Neural progenitor cell (in vitro differentiated cells): ENCODE measurements at regions not wholly inside any gene's neighbourhood (a gene's known extent, or its start where the extent isn't known, plus 50 kb on each side); places are given as distances from the start of the nearest gene placed in this dataset.

ENCODE experiments used
- DNase-seq: peaks from one replicate; pipeline ENCODE4 v3.0.0-alpha.2; 2016; ENCODE audit warnings: low spot score
- H2AFZ ChIP-seq: fragments of 200-600 bp; sonication (generic); replicated peaks from 2 replicates; pipeline ENCODE4 v1.6.1; 2016; ENCODE audit warnings: antibody characterized with exemption
- H3F3A ChIP-seq: fragments of 200-600 bp; sonication (generic); 2 replicates; pipeline ENCODE4 v1.6.1; 2016; ENCODE audit warnings: antibody characterized with exemption, low read depth
- H3K27ac ChIP-seq: fragments of 200-600 bp; sonication (generic); 2 replicates; pipeline ENCODE4 v1.5.1; 2016; ENCODE audit warnings: mild to moderate bottlenecking
- H3K27me3 ChIP-seq: fragments of 200-600 bp; sonication (generic); 2 replicates; pipeline ENCODE4 v1.6.1; 2016; ENCODE audit warnings: mild to moderate bottlenecking, moderate library complexity
- H3K36me3 ChIP-seq: fragments of 200-600 bp; sonication (generic); 2 replicates; pipeline ENCODE4 v1.5.1; 2016
- H3K4me1 ChIP-seq: fragments of 200-600 bp; sonication (generic); 2 replicates; pipeline ENCODE4 v1.6.1; 2016; ENCODE audit warnings: mixed run types
- H3K4me2 ChIP-seq: fragments of 200-600 bp; sonication (generic); 2 replicates; pipeline ENCODE4 v1.6.1; 2016
- H3K4me3 ChIP-seq: fragments of 200-600 bp; sonication (generic); 2 replicates; pipeline ENCODE4 v1.5.1; 2016
- H3K79me2 ChIP-seq: fragments of 200-600 bp; sonication (generic); 2 replicates; pipeline ENCODE4 v1.6.1; 2016; ENCODE audit warnings: low read depth
- H3K9ac ChIP-seq: fragments of 200-600 bp; sonication (generic); 2 replicates; pipeline ENCODE4 v1.6.1; 2016
- H3K9me3 ChIP-seq: fragments of 200-600 bp; sonication (generic); 2 replicates; pipeline ENCODE4 v1.5.1; 2016; ENCODE audit warnings: low read depth
- H4K20me1 ChIP-seq: fragments of 200-600 bp; sonication (generic); 2 replicates; pipeline ENCODE4 v1.6.1; 2016; ENCODE audit warnings: low read depth
- H3K27ac Mint-ChIP-seq: 3 replicates; pipeline ENCODE4 v1.8.0; 2021; ENCODE audit warnings: mixed read lengths
- H3K27me3 Mint-ChIP-seq: 2 replicates; pipeline ENCODE4 v1.8.0; 2022; ENCODE audit warnings: low read depth, mild to moderate bottlenecking, inconsistent platforms, moderate library complexity, mixed read lengths; ENCODE audit not compliant: insufficient read depth
- H3K36me3 Mint-ChIP-seq: 3 replicates; pipeline ENCODE4 v1.8.0; 2021; ENCODE audit warnings: mixed read lengths
- H3K4me1 Mint-ChIP-seq: 3 replicates; pipeline ENCODE4 v1.8.0; 2021; ENCODE audit warnings: mixed read lengths
- H3K4me3 Mint-ChIP-seq: 3 replicates; pipeline ENCODE4 v1.8.0; 2021; ENCODE audit warnings: mild to moderate bottlenecking, moderate library complexity, mixed read lengths
- H3K9me3 Mint-ChIP-seq: 3 replicates; pipeline ENCODE4 v1.8.0; 2020; ENCODE audit warnings: mixed read lengths
- CTCF ChIP-seq: fragments of 200-600 bp; sonication (generic); IDR thresholded peaks from 2 replicates; pipeline ENCODE4 v1.5.1; 2017; ENCODE audit warnings: antibody characterized with exemption, mild to moderate bottlenecking
- EZH2 ChIP-seq: fragments of 200-600 bp; sonication (generic); IDR thresholded peaks from 2 replicates; pipeline ENCODE4 v1.6.1; 2017; ENCODE audit warnings: antibody characterized with exemption, mild to moderate bottlenecking, moderate library complexity
- EZH2phosphoT487 ChIP-seq: fragments of 200-600 bp; sonication (generic); IDR thresholded peaks from 2 replicates; pipeline ENCODE4 v1.6.1; 2017; ENCODE audit warnings: antibody characterized with exemption

DNA sequence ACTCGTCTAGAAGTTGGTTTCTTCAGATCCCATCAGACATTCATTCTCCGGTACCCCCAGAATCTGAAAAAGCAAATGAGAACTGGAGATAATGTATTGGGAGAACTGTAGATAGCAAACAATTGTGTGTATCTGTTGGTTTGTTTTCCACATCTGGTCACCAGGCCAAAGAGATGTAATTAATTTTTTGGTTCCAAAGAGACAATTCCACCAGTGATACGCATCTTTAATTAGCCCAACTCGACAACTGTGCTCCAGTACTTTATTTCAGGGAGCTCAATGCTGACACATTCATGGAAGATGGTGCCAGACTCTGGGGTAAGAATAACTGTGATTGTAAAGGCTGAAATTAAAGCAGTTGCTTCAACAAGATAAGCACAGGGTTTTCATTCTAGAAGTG is 74.5 kb downstream of the NPTX2 start:
- H3K4me2 ChIP-seq, result no peak overlapping the region
- no peak overlapping the region for H3K4me3 ChIP-seq
- no peaks in the 10 kb centered on the region for H4K20me1 ChIP-seq
- H3K4me1 ChIP-seq, result no peaks in the 10 kb centered on the region
- Mint-ChIP-seq H3K36me3 (no peaks in the 10 kb centered on the region), H3K4me3 (no peak overlapping the region), H3K4me1 (no peaks in the 10 kb centered on the region), H3K27me3 (peaks cover 13% of the 10 kb centered on the region), H3K9me3 (peaks cover 22% of the 10 kb centered on the region), H3K27ac (no peak overlapping the region)
- no peaks in the 10 kb centered on the region for H3K27me3 ChIP-seq
- DNase-seq, result no peak
- H2AFZ ChIP-seq, result no peak overlapping the region
- H3K27ac ChIP-seq, result no peak overlapping the region
- H3F3A ChIP-seq, result peaks cover 10% of the 10 kb centered on the region
- no peaks in the 10 kb centered on the region for H3K79me2 ChIP-seq
- peaks cover 3% of the 10 kb centered on the region for H3K9me3 ChIP-seq
- TF ChIP-seq EZH2phosphoT487, result no peak
- TF ChIP-seq CTCF, result no peak
- no peak for TF ChIP-seq EZH2
- H3K9ac ChIP-seq, result no peak overlapping the region
- H3K36me3 ChIP-seq, result no peaks in the 10 kb centered on the region

GRCh38 chr7:98697083-98697482 is 80.0 kb downstream of the NPTX2 start:
- H3F3A ChIP-seq, result no peaks in the 10 kb centered on the region
- H2AFZ ChIP-seq, result no peak overlapping the region
- no peak overlapping the region for H3K9ac ChIP-seq
- H3K79me2 ChIP-seq, result no peaks in the 10 kb centered on the region
- Mint-ChIP-seq H3K27me3 (peaks cover 8% of the 10 kb centered on the region), H3K36me3 (no peaks in the 10 kb centered on the region), H3K4me3 (no peak overlapping the region), H3K9me3 (peaks cover 13% of the 10 kb centered on the region), H3K27ac (no peak overlapping the region), H3K4me1 (no peaks in the 10 kb centered on the region)
- H3K4me2 ChIP-seq, result no peak overlapping the region
- no peak for DNase-seq
- no peaks in the 10 kb centered on the region for H3K4me1 ChIP-seq
- no peaks in the 10 kb centered on the region for H4K20me1 ChIP-seq
- no peak overlapping the region for H3K27ac ChIP-seq
- H3K27me3 ChIP-seq, result no peaks in the 10 kb centered on the region
- TF ChIP-seq CTCF (no peak), EZH2 (no peak), EZH2phosphoT487 (no peak)
- H3K36me3 ChIP-seq, result no peaks in the 10 kb centered on the region
- H3K4me3 ChIP-seq, result no peak overlapping the region
- H3K9me3 ChIP-seq, result peaks cover 4% of the 10 kb centered on the region

DNA sequence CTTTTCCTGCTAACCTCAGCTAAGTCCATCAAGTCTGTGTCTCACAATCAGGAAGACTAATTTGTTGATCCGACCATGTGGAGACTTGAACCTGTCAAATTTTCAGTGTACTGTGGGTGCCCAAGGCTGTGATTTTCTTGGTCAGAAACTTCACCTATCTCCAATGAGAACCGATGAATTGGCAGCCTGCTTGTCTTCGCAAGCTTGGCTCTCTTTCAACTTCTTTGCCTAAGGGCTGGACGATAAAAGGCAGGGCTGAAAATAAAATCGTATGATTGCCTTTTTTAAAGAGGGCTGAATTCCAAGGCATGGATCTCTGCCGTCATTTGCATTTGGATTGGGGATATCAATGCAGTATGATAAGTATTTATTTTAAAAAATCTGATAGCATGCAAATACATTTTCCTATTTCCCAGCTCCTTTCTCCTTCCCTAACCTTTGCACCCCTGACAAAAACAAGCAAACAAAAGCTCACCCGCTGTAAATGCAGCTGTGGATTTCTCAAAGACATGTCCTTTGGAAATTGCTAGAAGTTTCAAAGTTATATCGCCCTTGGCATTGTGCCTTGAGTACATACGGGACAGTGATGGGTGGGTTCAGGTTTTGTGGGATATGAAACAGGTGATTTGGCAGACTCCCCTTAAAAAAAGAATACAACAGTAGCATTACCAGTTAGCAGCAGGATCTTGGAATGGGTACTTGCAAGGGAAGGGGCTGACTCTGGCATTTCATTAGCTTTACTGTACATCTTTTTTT is 80.6 kb downstream of the NPTX2 start:
- Histone ChIP-seq H3K4me2 (no peak overlapping the region), H3K27ac (no peak overlapping the region), H4K20me1 (no peaks in the 10 kb centered on the region), H3K4me1 (no peaks in the 10 kb centered on the region), H3K9me3 (peaks cover 4% of the 10 kb centered on the region), H3K27me3 (no peaks in the 10 kb centered on the region), H3F3A (no peaks in the 10 kb centered on the region), H2AFZ (no peak overlapping the region), H3K9ac (no peak overlapping the region), H3K79me2 (no peaks in the 10 kb centered on the region), H3K4me3 (no peak overlapping the region), H3K36me3 (no peaks in the 10 kb centered on the region)
- peaks cover 8% of the 10 kb centered on the region for H3K27me3 Mint-ChIP-seq
- no peak overlapping the region for H3K4me3 Mint-ChIP-seq
- H3K27ac Mint-ChIP-seq, result no peak overlapping the region
- no peaks in the 10 kb centered on the region for H3K4me1 Mint-ChIP-seq
- no peak for DNase-seq
- TF ChIP-seq EZH2phosphoT487, result no peak
- TF ChIP-seq EZH2, result no peak
- TF ChIP-seq CTCF, result no peak
- peaks cover 11% of the 10 kb centered on the region for H3K9me3 Mint-ChIP-seq
- H3K36me3 Mint-ChIP-seq, result no peaks in the 10 kb centered on the region
